K562 (cell line): ENCODE measurements at regions not wholly inside any gene's neighbourhood (a gene's known extent, or its start where the extent isn't known, plus 50 kb on each side); places are given as distances from the start of the nearest gene placed in this dataset.

Experiments
- ATAC-seq: fragments of 200-7000 bp; cut with Tn5 transposase; 3 replicates; pipeline ENCODE4 v1.9.1; 2020; ENCODE audit warnings: moderate library complexity
- BruUV-seq: library from RNA; stranded (reverse); fragments of 400-500 nt; replicated peaks from 2 replicates; lab custom pipeline; 2021; lab: Mats Ljungman, UMichigan
- CTCF ChIA-PET: fragments of 300-600 bp; formaldehyde crosslinking; extraction: SDS; loops from one replicate; lab custom pipeline; 2021; ENCODE audit warnings: low intra/inter-chr PET ratio; lab: Yijun Ruan, JAX
- POLR2A ChIA-PET: fragments of 300-600, 350-650 bp; sonication (Branson Sonifier 250); formaldehyde crosslinking; extraction: SDS; loops from one replicate; lab custom pipeline; 2021; ENCODE audit warnings: antibody characterized with exemption, inconsistent platforms; lab: Yijun Ruan, JAX
- DNase-seq, 4 experiments: peaks; one replicate each; pipeline versions ENCODE4 v3.0.0 to v3.0.0-alpha.2; 2011 to 2018; ENCODE audit warnings: low spot score in 3 of 4, mixed read lengths in 3 of 4; ENCODE audit errors: extremely low read depth in 1 of 4
- FAIRE-seq: peaks from 2 replicates; lab custom pipeline; 2011; peaks lifted over from hg19 to GRCh38; lab: Jason Lieb, UNC
- H2AFZ ChIP-seq: 2 replicates; pipeline ENCODE4 v1.6.0; 2011; ENCODE audit warnings: low read depth, low read length, control low read depth, inconsistent platforms
- H3K27ac ChIP-seq: fragments of 200-600 bp; 3 replicates; pipeline ENCODE4 v1.8.0; 2011; ENCODE audit warnings: low read depth, mild to moderate bottlenecking, control low read depth, inconsistent platforms, low read length, moderate library complexity, mixed read lengths; ENCODE audit errors: extremely low read depth
- H3K27me3 ChIP-seq, 2 experiments: fragments of 300-600 bp in 1 of 2; 2 replicates in 1 of 2; 3 replicates in 1 of 2; pipeline versions ENCODE4 v1.6.0 to v1.8.0; 2011; ENCODE audit warnings: inconsistent platforms in 2 of 2, low read length in 2 of 2, mild to moderate bottlenecking in 1 of 2, mixed read lengths in 1 of 2, moderate library complexity in 1 of 2; ENCODE audit not compliant: control insufficient read depth in 2 of 2, insufficient read depth in 2 of 2
- H3K36me3 ChIP-seq: fragments of 300-600 bp; 3 replicates; pipeline ENCODE4 v1.8.0; 2011; ENCODE audit warnings: mild to moderate bottlenecking, low read length, inconsistent platforms; ENCODE audit not compliant: control insufficient read depth, insufficient read depth
- H3K4me1 ChIP-seq, 2 experiments: fragments of 200-600 bp in 1 of 2; replicated peaks in 1 of 2; 2 replicates in 1 of 2; 3 replicates in 1 of 2; pipeline versions ENCODE4 v1.5.1 to v1.8.0; 2011; ENCODE audit warnings: inconsistent platforms in 2 of 2, low read length in 2 of 2, mild to moderate bottlenecking in 1 of 2, mixed read lengths in 1 of 2, moderate library complexity in 1 of 2; ENCODE audit not compliant: control insufficient read depth in 2 of 2, insufficient read depth in 2 of 2
- H3K4me2 ChIP-seq: 2 replicates; pipeline ENCODE4 v1.6.1; 2011; ENCODE audit warnings: low read length, control low read depth, inconsistent platforms, mixed read lengths; ENCODE audit not compliant: insufficient read depth
- H3K4me3 ChIP-seq: fragments of 200-600 bp; sonication (generic), shearing (Covaris generic); 2 replicates; pipeline ENCODE4 v1.5.1; 2016; ENCODE audit warnings: control low read depth, inconsistent platforms
- H3K79me2 ChIP-seq: fragments of 200-600 bp; 3 replicates; pipeline ENCODE4 v1.8.0; 2011; ENCODE audit warnings: low read length, inconsistent platforms; ENCODE audit not compliant: control insufficient read depth, insufficient read depth
- H3K9ac ChIP-seq, 2 experiments: 2 replicates each; pipeline versions ENCODE4 v1.6.0 to v1.6.1; 2011; ENCODE audit warnings: low read depth in 2 of 2, low read length in 2 of 2, control low read depth in 1 of 2, inconsistent platforms in 1 of 2, mild to moderate bottlenecking in 1 of 2, mixed read lengths in 1 of 2; ENCODE audit not compliant: insufficient read depth in 1 of 2
- H3K9me1 ChIP-seq: one replicate; pipeline ENCODE4 v1.6.0; 2011; ENCODE audit warnings: inconsistent platforms, mild to moderate bottlenecking, low read length, moderate library complexity; ENCODE audit not compliant: control insufficient read depth, insufficient read depth
- H3K9me3 ChIP-seq: replicated peaks from 2 replicates; pipeline ENCODE4 v1.5.1; 2011; ENCODE audit warnings: low read depth, low read length, inconsistent platforms; ENCODE audit not compliant: control insufficient read depth, insufficient read depth
- H4K20me1 ChIP-seq: replicated peaks from 2 replicates; pipeline ENCODE4 v1.6.1; 2011; ENCODE audit warnings: low read length, inconsistent platforms, mixed read lengths; ENCODE audit not compliant: control insufficient read depth, insufficient read depth
- CTCF ChIP-seq, 3 experiments: IDR thresholded peaks in 2 of 3; conservative IDR thresholded peaks in 1 of 3; 2 replicates each; pipeline ENCODE4 v1.5.1; 2011 to 2012; ENCODE audit warnings: low read length in 3 of 3, mild to moderate bottlenecking in 3 of 3, control low read depth in 2 of 3, improper control_type of control experiment in 1 of 3, inconsistent platforms in 1 of 3, low read depth in 1 of 3, mixed read lengths in 1 of 3, moderate library complexity in 1 of 3; ENCODE audit not compliant: insufficient read depth in 2 of 3
- FOXK1 ChIP-seq: sonication (generic); formaldehyde crosslinking; IDR thresholded peaks from 2 replicates; pipeline ENCODE4 v1.8.0; 2022; ENCODE audit warnings: missing genetic modification reagents, mild to moderate bottlenecking, borderline replicate concordance
- SAP30 ChIP-seq: fragments of 200-600 bp; sonication (generic); IDR thresholded peaks from 2 replicates; pipeline ENCODE4 v1.6.1; 2012; ENCODE audit warnings: borderline replicate concordance, low read depth, mild to moderate bottlenecking, moderate library complexity, low read length, control low read depth, inconsistent platforms; ENCODE audit not compliant: insufficient read depth, poor library complexity, severe bottlenecking
- ZNF766 ChIP-seq: fragments of 200-800 bp; sonication (Bioruptor generic); conservative IDR thresholded peaks from 2 replicates; pipeline ENCODE4 v1.6.1; 2016; ENCODE audit warnings: missing genetic modification characterization, missing compliant biosample characterization
- WGBS: fragments of 100-300 bp; shearing (Covaris generic); methylation state at CpG from one replicate; pipeline ENCODE4 v1.1.6; 2016; ENCODE audit warnings: low coverage, mixed read lengths; ENCODE audit not compliant: insufficient coverage; ENCODE audit errors: missing lambda C conversion rate; 5-methylcytosine and 5-hydroxymethylcytosine counted together
- in situ Hi-C: fragments of 300-500 bp; cut with MboI; formaldehyde crosslinking; loops from 4 replicates; pipeline ENCODE4 v1.15.0; 2018; ENCODE audit warnings: inconsistent platforms, mixed read lengths
- intact Hi-C: fragments of 100-400 bp; cut with micrococcal nuclease; formaldehyde crosslinking; loops from 2 replicates; pipeline ENCODE4 v1.14.2; 2022

- H3K9ac ChIP-seq: no peak overlapping the region
- ATAC-seq (no peak), FAIRE-seq (no peak), DNase-seq (no peak)
- no peaks in the 10 kb centered on the region for H3K27me3 ChIP-seq
- no TSS peak for BruUV-seq
- intact Hi-C loops: no loop called here
- H2AFZ ChIP-seq: no peak overlapping the region
- no peak overlapping the region for H3K4me3 ChIP-seq
- no peak overlapping the region for H3K27ac ChIP-seq
- in situ Hi-C loops: no loop called here
- H3K9me1 ChIP-seq: no peaks in the 10 kb centered on the region
- TF ChIP-seq ZNF766 (CRISPR knock-in tag) (no peak), SAP30 (no peak), CTCF (IDR thresholded peaks at IDR 0.05 in 2 of 3, conservative IDR thresholded peaks at IDR 0.05 in 1 of 3; ENCODE audit: insufficient read depth in 2 of 3, low read depth in 1 of 3, low read length in 3 of 3) (no peak), FOXK1 (CRISPR knock-in tag) (no peak)
- under 1% methylated on average over 8 of the region's 8 CpGs for WGBS
- CTCF ChIA-PET: no interaction called here
- H3K79me2 ChIP-seq: no peaks in the 10 kb centered on the region
- H3K36me3 ChIP-seq: no peaks in the 10 kb centered on the region
- no peaks in the 10 kb centered on the region; the same call in none of the 2 replicates for H3K9me3 ChIP-seq
- H3K4me2 ChIP-seq: no peak overlapping the region
- POLR2A ChIA-PET: no interaction called here
- H3K4me1 ChIP-seq: no peaks in the 10 kb centered on the region
- H4K20me1 ChIP-seq: no peaks in the 10 kb centered on the region
These were observed 662.2 kb upstream of the CNTNAP5 start for GRCh38 chr2:123362671-123363440.
